GM12878 (cell line): ENCODE measurements at regions not wholly inside any gene's neighbourhood (a gene's known extent, or its start where the extent isn't known, plus 50 kb on each side); places are given as distances from the start of the nearest gene placed in this dataset.

Experiments
- EZH2 ChIP-seq: IDR thresholded peaks from 2 replicates; pipeline ENCODE4 v1.6.1; 2012; ENCODE audit warnings: low read depth, mild to moderate bottlenecking, control low read depth, inconsistent platforms, low read length, borderline replicate concordance; ENCODE audit not compliant: control insufficient read depth
- FOXM1 ChIP-seq: IDR thresholded peaks from 2 replicates; pipeline ENCODE4 v1.6.1; 2012; ENCODE audit warnings: low read depth, mild to moderate bottlenecking, inconsistent platforms, low read length, moderate library complexity
- JUNB ChIP-seq: IDR thresholded peaks from 2 replicates; pipeline ENCODE4 v1.6.1; 2016; ENCODE audit warnings: antibody characterized with exemption, mild to moderate bottlenecking
- SMARCA5 ChIP-seq: fragments of 450-650 bp; IDR thresholded peaks from 2 replicates; pipeline ENCODE4 v1.6.1; 2017; ENCODE audit warnings: mild to moderate bottlenecking
- ZSCAN29 ChIP-seq: fragments of 450-650 bp; IDR thresholded peaks from 2 replicates; pipeline ENCODE4 v1.6.1; 2017; ENCODE audit warnings: mild to moderate bottlenecking, moderate library complexity
- TF ChIP-seq, protein P1 (sequence below): fragments of 450-650 bp; IDR thresholded peaks from 2 replicates; pipeline ENCODE4 v1.6.1; 2017; ENCODE audit warnings: low read depth, mild to moderate bottlenecking, moderate library complexity
- TF ChIP-seq, protein P2 (sequence below): fragments of 450-650 bp; formaldehyde crosslinking; IDR thresholded peaks from 2 replicates; pipeline ENCODE4 v1.4.0; 2022; ENCODE audit warnings: mild to moderate bottlenecking, moderate library complexity
- TF ChIP-seq, protein P3 (sequence below): fragments of 150-350 bp; IDR thresholded peaks from 2 replicates; pipeline ENCODE4 v1.6.1; 2014; ENCODE audit warnings: mild to moderate bottlenecking, low read depth, low read length

DNA sequence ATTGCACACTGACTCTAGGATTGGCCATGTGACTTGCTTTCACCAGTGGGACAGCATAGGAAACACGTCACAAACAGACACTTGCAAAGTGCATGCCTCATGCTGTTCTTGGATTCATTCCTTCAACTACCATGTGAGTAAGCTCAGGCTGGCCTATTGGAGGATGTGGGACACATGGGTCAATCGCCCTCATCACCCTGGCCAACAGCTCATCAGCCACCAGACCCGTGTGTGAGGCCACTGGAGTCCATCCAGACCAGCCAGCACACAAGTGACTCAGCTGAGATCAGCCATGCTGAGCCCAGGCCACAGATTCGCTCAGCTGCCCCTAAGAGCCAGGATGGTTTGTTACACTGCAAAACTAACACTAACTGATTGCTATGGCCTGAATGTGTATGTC, 216.1 kb upstream of the GRIK3 start (continued):
- TF ChIP-seq, protein P1, sequence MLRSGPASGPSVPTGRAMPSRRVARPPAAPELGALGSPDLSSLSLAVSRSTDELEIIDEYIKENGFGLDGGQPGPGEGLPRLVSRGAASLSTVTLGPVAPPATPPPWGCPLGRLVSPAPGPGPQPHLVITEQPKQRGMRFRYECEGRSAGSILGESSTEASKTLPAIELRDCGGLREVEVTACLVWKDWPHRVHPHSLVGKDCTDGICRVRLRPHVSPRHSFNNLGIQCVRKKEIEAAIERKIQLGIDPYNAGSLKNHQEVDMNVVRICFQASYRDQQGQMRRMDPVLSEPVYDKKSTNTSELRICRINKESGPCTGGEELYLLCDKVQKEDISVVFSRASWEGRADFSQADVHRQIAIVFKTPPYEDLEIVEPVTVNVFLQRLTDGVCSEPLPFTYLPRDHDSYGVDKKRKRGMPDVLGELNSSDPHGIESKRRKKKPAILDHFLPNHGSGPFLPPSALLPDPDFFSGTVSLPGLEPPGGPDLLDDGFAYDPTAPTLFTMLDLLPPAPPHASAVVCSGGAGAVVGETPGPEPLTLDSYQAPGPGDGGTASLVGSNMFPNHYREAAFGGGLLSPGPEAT, result no peak
- no peak for TF ChIP-seq EZH2
- TF ChIP-seq, protein P2, sequence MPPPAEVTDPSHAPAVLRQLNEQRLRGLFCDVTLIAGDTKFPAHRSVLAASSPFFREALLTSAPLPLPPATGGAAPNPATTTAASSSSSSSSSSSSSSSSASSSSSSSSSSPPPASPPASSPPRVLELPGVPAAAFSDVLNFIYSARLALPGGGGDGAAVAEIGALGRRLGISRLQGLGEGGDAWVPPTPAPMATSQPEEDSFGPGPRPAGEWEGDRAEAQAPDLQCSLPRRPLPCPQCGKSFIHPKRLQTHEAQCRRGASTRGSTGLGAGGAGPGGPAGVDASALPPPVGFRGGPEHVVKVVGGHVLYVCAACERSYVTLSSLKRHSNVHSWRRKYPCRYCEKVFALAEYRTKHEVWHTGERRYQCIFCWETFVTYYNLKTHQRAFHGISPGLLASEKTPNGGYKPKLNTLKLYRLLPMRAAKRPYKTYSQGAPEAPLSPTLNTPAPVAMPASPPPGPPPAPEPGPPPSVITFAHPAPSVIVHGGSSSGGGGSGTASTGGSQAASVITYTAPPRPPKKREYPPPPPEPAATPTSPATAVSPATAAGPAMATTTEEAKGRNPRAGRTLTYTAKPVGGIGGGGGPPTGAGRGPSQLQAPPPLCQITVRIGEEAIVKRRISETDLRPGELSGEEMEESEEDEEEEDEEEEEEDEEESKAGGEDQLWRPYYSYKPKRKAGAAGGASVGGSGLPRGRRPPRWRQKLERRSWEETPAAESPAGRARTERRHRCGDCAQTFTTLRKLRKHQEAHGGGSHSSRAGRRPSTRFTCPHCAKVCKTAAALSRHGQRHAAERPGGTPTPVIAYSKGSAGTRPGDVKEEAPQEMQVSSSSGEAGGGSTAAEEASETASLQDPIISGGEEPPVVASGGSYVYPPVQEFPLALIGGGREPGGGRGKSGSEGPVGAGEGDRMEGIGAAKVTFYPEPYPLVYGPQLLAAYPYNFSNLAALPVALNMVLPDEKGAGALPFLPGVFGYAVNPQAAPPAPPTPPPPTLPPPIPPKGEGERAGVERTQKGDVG, result no peak
- TF ChIP-seq FOXM1, result no peak
- no peak for TF ChIP-seq SMARCA5
- TF ChIP-seq, protein P3, sequence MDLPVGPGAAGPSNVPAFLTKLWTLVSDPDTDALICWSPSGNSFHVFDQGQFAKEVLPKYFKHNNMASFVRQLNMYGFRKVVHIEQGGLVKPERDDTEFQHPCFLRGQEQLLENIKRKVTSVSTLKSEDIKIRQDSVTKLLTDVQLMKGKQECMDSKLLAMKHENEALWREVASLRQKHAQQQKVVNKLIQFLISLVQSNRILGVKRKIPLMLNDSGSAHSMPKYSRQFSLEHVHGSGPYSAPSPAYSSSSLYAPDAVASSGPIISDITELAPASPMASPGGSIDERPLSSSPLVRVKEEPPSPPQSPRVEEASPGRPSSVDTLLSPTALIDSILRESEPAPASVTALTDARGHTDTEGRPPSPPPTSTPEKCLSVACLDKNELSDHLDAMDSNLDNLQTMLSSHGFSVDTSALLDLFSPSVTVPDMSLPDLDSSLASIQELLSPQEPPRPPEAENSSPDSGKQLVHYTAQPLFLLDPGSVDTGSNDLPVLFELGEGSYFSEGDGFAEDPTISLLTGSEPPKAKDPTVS, result no peak
- TF ChIP-seq ZSCAN29, result no peak
- no peak for TF ChIP-seq JUNB
- TF ChIP-seq, all 136 proteins: peak for 0
